Activated CD4-positive, alpha-beta T cell treated with anti-CD3 and anti-CD28 coated beads, Interleukin-2, Interleukin-6, amounts not matched to agents 100 ng/mL and 50 ng/mL, durations not matched to agents 16 hours and 8 hours (primary cell): ENCODE measurements at regions not wholly inside any gene's neighbourhood (a gene's known extent, or its start where the extent isn't known, plus 50 kb on each side); places are given as distances from the start of the nearest gene placed in this dataset.
A peak's percentile ranks its signal among the peaks of the same experiment; 100 is the strongest.

Experiments
- DNase-seq: peaks from one replicate; pipeline ENCODE4 v3.0.0-alpha.2; 2020

DNA sequence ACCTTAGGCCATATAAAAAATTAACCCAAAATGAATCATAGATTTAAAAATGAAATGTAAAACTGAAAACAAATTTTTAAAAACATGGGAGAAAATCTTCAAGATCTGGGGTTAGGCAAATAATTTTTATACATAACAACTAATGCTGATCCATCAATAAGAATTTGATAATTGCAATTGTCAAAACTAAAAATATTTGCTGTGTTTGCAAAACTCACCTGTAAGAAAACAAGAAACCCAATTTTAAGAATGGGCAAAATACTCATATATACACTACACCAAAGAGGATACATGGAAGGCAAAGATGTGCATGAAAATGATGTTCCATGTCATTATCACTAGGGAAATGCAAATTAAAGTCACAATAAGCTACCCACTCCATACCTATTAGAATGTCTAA lies 194.8 kb upstream of the NRP1 start:
- DNase-seq, result no peak

DNA sequence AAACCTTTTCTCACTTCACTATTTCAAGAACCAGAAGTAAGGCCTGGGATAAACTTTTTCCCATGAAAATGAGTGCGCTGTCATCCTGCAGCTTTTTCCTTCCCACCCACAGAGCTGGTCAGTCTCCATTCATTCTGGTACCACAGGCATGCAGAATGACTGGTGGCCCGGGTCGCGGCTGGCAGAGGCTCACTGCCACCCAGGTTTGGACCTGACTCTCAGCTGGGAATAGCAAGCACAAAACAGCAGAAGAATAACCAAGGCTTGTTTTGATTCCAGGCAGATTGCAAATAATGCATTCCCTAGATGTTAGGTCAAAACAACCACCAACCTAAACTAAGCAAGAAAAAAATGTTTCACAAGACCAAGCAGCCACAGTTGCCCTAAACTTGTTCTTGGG lies 190.5 kb upstream of the NRP1 start:
- no peak for DNase-seq

- no peak for DNase-seq
These were observed 189.6 kb upstream of the NRP1 start for GRCh38 chr10:33524041-33524440.

- no peak for DNase-seq
These were observed 188.8 kb upstream of the NRP1 start for GRCh38 chr10:33523236-33523792.

- no peak for DNase-seq
These were observed 187.4 kb upstream of the NRP1 start for GRCh38 chr10:33521904-33522303.

GRCh38 chr10:33521062-33521461 lies 186.6 kb upstream of the NRP1 start:
- DNase-seq, result no peak

- DNase-seq, result no peak
These were observed 185.8 kb upstream of the NRP1 start for GRCh38 chr10:33520223-33520622.

GRCh38 chr10:33519130-33519860 lies 184.8 kb upstream of the NRP1 start:
- DNase-seq, result no peak

DNA sequence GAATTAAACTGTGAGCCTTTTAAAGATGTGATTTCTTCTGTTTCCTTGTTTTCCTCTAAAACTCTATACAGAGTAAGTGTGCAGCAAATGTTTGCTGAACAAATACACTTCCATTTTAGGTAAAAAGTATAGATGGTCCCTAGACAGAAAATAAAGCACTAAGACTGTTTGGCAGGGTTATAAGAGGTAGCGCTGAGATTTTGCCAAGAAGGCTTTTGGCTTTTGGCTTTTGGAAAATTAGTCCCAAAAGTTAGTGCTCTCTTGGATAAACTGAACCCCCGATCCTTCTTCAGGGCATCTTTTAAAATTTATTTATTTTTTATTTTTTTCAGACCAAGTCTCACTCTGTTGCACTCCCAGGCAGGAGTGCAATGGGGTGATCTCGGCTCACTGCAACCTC lies 175.7 kb upstream of the NRP1 start:
- DNase-seq, result no peak

- DNase-seq, result peak; percentile 72
These were observed 174.9 kb upstream of the NRP1 start for GRCh38 chr10:33509231-33509831.

GRCh38 chr10:33507662-33508425 lies 173.4 kb upstream of the NRP1 start:
- no peak for DNase-seq

GRCh38 chr10:33506838-33507661 lies 172.6 kb upstream of the NRP1 start:
- DNase-seq, result peak; percentile 51

DNA sequence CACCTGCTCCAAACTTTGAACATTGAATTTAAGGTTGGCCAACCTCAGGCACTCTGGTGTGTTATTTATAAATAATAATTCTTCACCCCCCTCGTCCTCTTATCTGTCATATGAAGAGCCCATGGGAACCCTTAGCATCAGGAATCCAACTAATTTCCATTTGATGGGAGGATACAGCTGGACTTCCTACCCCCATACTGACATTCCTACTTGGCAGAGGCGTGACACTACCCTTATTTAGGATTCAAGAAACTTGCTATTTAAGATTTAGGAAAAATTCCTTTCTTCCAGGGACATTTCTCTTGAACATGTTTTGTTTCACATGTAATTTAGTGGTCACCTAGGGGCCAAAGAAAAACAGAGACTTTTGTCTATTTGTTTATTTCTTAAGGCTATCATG lies 171.9 kb upstream of the NRP1 start:
- DNase-seq, result no peak

GRCh38 chr10:33501161-33501560 lies 166.7 kb upstream of the NRP1 start:
- no peak for DNase-seq

DNA sequence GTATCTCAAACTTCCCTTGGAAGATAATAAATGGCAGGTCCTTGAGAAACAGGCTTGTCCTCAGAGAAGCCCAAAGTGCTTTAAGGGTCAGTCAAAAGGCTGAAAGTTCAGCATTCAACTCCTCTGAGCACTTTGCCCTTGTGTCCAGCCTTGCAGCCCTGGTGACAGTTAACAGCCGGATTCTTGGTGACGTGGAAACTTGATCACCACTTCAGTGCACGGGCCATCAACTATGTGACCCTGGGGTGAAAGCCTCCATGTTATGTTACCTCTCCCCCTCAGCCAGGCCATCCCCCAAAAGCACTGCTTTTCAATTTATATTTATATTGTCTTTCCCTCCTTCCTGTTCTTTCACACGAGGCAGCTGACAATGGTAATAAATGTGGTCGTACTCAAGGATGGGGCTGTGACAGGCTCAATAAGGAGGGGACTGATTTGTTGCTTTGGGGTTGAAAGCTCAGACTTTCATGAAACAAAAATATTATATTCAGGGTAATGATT lies 164.0 kb upstream of the NRP1 start:
- no peak for DNase-seq

DNA sequence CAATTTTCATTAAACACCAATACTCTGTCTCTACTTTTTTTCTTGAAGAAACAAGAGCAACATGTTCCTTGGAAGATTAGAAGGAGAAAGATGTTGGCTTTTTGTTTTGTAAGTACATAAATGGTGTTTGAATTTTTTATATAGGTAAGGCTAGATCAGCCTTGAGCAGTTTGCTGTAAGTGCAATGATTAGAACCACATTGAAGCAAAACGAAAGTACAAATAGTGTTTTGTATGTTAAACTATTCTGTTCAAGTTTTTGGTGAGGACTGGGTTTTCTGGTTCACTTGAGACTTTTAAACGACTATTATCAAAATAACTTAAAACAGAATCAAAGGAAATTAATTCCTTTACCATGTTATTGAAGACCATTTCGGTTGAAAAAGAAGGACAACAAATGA lies 162.9 kb upstream of the NRP1 start:
- no peak for DNase-seq

DNA sequence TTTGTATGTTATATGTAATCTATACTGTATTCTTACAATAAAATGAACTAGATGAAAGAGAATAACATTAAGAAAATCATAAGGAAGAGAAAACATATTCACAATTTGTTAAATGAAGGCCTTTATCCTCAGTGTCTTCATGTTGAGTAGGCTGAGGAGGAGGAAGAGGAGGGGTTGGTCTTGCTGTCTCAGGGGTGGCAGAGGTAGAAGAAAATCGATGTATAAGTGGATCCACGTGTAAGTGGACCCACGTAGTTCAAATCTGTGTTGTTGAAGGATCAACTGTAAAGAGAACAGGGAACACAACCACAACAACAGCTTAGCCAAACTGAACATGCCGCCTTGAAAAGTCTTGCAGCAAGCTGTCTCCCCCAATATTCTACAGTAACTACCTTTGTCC lies 161.6 kb upstream of the NRP1 start:
- no peak for DNase-seq

GRCh38 chr10:33494694-33495265 lies 160.3 kb upstream of the NRP1 start:
- DNase-seq, result no peak

- no peak for DNase-seq
These were observed 159.5 kb upstream of the NRP1 start for GRCh38 chr10:33493978-33494377.

DNA sequence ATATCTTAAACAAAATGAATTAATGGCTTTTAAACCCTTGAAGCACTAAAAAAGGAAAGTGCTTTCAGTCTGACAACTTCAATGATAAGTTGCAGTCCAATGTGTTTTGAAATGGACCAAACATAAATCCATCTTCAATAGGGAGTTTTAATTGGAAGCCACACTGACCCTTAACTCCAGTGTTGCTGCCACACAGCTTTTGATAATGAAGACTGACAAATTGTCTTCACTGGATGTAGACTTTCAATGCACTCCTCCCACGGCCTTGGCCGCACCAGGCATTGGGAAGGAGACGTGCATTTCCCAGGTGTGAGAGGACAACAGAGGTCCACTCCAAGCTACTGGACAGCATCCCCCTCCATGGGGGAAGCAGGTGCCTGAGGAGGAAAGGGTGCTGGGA lies 159.0 kb upstream of the NRP1 start:
- no peak for DNase-seq

GRCh38 chr10:33492701-33493345 lies 158.4 kb upstream of the NRP1 start:
- DNase-seq, result no peak
